ENCODE measurements at regions not wholly inside any gene's neighbourhood (a gene's known extent, or its start where the extent isn't known, plus 50 kb on each side); places are given as distances from the start of the nearest gene placed in this dataset.

DNA sequence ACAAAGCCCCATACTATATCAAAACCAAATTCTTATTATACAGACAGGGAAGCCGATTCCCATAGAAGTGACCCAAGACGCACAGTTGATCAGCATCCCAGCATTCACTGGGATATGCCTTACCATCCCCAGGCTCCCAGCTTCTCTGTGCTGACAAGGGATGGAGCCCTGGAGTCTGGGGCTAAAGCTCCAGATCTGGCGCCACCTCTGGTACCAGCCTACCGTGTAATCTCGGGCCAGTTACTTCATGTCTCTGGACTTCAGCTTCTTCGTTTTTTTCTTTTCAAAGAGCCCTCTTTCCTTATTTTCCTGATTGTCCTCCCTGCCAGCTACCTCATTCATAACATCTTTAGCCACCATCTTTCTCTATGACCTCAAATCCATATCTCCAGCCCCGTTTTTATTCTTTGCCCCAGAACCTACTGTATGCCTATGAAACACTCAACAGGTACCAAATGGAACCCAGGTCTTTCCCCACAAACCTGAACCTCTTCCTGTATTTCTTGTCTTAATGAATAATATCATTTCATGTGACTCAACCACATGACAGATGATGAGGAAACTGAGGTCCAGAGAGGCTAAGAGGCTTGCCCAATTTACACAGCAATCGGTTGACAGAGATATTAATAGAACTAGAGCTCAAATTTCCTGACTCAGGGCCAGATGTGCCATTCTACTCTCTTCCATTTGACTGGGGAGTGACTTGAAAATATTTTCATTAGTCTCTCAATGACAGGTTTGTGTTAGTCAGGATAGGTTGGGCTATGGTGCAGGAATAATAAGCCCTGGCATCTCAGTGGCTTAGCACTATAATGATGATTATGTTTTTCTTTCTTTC lies 85.4 kb upstream of the TLE3 start:
- H3K27me3 ChIP-seq (ENCODE audit: control insufficient read depth in 2 of 2, insufficient read depth in 2 of 2, low read length in 2 of 2): peaks cover 0 to 34% of the 10 kb centered on the region in 2 experiments; a peak in 2 of 5 replicates
- no peak overlapping the region for H3K9ac ChIP-seq (ENCODE audit: insufficient read depth in 1 of 2, low read depth in 2 of 2, low read length in 2 of 2)
- H3K9me1 ChIP-seq (ENCODE audit: control insufficient read depth, insufficient read depth, low read length): no peaks in the 10 kb centered on the region
- TF ChIP-seq E2F3 (CRISPR knock-in tag; IDR thresholded peaks at IDR 0.05) (no peak), MED1 (CRISPR knock-in tag; IDR thresholded peaks at IDR 0.05; ENCODE audit: borderline replicate concordance) (no peak), STAT5B (CRISPR knock-in tag; IDR thresholded peaks at IDR 0.05) (no peak), MAFG (tag; conservative IDR thresholded peaks at IDR 0.05) (no peak), CREB1 (IDR thresholded peaks at IDR 0.05) (no peak), CREB1 (CRISPR knock-in tag; IDR thresholded peaks at IDR 0.05) (no peak), BRD9 (IDR thresholded peaks at IDR 0.05; ENCODE audit: low read depth, partially characterized antibody) (no peak), RAD21 (CRISPR knock-in tag; conservative IDR thresholded peaks at IDR 0.05 in 1 of 2, IDR thresholded peaks at IDR 0.05 in 1 of 2) (peak in 1 of 2 experiments; percentile 5; a peak in 1 of 4 replicates)
- TF ChIP-seq, protein P1, sequence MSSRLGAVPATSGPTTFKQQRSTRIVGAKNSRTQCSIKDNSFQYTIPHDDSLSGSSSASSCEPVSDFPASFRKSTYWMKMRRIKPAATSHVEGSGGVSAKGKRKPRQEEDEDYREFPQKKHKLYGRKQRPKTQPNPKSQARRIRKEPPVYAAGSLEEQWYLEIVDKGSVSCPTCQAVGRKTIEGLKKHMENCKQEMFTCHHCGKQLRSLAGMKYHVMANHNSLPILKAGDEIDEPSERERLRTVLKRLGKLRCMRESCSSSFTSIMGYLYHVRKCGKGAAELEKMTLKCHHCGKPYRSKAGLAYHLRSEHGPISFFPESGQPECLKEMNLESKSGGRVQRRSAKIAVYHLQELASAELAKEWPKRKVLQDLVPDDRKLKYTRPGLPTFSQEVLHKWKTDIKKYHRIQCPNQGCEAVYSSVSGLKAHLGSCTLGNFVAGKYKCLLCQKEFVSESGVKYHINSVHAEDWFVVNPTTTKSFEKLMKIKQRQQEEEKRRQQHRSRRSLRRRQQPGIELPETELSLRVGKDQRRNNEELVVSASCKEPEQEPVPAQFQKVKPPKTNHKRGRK (tag; IDR thresholded peaks at IDR 0.05): 0 out of 2 replicates have a peak, but pooled peaks have one; percentile 30
- no peaks in the 10 kb centered on the region for H3K9me3 ChIP-seq (replicated peaks; ENCODE audit: control insufficient read depth, insufficient read depth, low read depth, low read length)
- peaks cover 11% of the 10 kb centered on the region; the same call in 1 of the 2 replicates for H4K20me1 ChIP-seq (replicated peaks; ENCODE audit: control insufficient read depth, insufficient read depth, low read length)
- in situ Hi-C loops (cut with MboI): no loop called here
- H3K36me3 ChIP-seq (ENCODE audit: control insufficient read depth, insufficient read depth, low read length): no peaks in the 10 kb centered on the region
- ATAC-seq (no peak), FAIRE-seq (no peak), DNase-seq (ENCODE audit: extremely low read depth in 1 of 4, low spot score in 3 of 4) (no peak)
- no peak overlapping the region for H3K27ac ChIP-seq (ENCODE audit: extremely low read depth, low read depth, low read length)
- H3K4me1 ChIP-seq (replicated peaks in 1 of 2; ENCODE audit: control insufficient read depth in 2 of 2, insufficient read depth in 2 of 2, low read length in 2 of 2): peaks cover 0 to 2% of the 10 kb centered on the region in 2 experiments; a peak in 2 of 5 replicates
- no TSS peak for BruUV-seq (replicated peaks)
- no peaks in the 10 kb centered on the region for H3K79me2 ChIP-seq (ENCODE audit: control insufficient read depth, insufficient read depth, low read length)
- H2AFZ ChIP-seq (ENCODE audit: low read depth, low read length): no peak overlapping the region
- H3K4me3 ChIP-seq: no peak overlapping the region
- intact Hi-C loops (cut with micrococcal nuclease): no loop called here
- 0% methylated on average over 8 of the region's 8 CpGs for WGBS (ENCODE audit: insufficient coverage, low coverage, missing lambda C conversion rate)
- POLR2A ChIA-PET: interaction anchor here (0.6 kb wide), 1 partner anchor 136 kb away, joined by 3 read pairs; no protein-coding TSS in a partner anchor
- CTCF ChIA-PET (ENCODE audit: low intra/inter-chr PET ratio): no interaction called here
- H3K4me2 ChIP-seq (ENCODE audit: insufficient read depth, low read length): no peak overlapping the region
